Esophagus muscularis mucosa (tissue), 4 donors: ENCODE measurements at regions not wholly inside any gene's neighbourhood (a gene's known extent, or its start where the extent isn't known, plus 50 kb on each side); places are given as distances from the start of the nearest gene placed in this dataset.

Experiments
- EP300 ChIP-seq: sonication (generic); formaldehyde crosslinking; IDR thresholded peaks from one replicate; pipeline ENCODE4 v1.6.1; 2017; ENCODE audit warnings: antibody characterized with exemption
- POLR2A ChIP-seq: fragments of 450-650 bp; IDR thresholded peaks from one replicate; pipeline ENCODE4 v1.6.1; 2017; ENCODE audit warnings: antibody characterized with exemption, moderate library complexity, mild to moderate bottlenecking, low read depth
- POLR2AphosphoS5 ChIP-seq, 2 donors: sonication (generic); formaldehyde crosslinking; IDR thresholded peaks; one replicate each; pipeline ENCODE4 v1.6.1; 2017; ENCODE audit warnings: antibody characterized with exemption in 2 of 2
- TF ChIP-seq, protein P1 (sequence below), 3 experiments: fragments of 200-600 bp in 2 of 3; fragments of 450-650 bp in 1 of 3; sonication (generic) in 2 of 3; IDR thresholded peaks; one replicate each; pipeline ENCODE4 v1.5.1; 2017 to 2019; ENCODE audit warnings: antibody characterized with exemption in 3 of 3, mild to moderate bottlenecking in 2 of 3, moderate library complexity in 1 of 3

DNA sequence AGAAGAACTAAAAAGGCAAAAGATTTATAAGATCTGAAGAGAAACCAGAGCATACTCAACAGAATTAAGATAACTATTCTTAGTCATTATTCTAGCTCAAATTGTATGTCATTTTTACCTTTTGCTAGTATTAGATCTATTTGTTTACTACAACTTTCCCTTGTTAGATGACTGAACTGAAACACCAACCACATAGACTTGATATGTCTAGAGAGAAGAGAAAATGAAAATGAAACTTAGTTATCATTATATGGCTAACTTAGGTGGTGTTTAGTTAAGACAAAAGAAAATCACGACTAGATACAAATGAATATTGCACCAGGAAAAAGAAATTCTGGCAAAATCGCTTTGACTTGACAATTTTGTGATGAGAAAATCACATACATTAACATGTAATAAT, 690.8 kb downstream of the PCDH18 start:
- TF ChIP-seq, protein P1, sequence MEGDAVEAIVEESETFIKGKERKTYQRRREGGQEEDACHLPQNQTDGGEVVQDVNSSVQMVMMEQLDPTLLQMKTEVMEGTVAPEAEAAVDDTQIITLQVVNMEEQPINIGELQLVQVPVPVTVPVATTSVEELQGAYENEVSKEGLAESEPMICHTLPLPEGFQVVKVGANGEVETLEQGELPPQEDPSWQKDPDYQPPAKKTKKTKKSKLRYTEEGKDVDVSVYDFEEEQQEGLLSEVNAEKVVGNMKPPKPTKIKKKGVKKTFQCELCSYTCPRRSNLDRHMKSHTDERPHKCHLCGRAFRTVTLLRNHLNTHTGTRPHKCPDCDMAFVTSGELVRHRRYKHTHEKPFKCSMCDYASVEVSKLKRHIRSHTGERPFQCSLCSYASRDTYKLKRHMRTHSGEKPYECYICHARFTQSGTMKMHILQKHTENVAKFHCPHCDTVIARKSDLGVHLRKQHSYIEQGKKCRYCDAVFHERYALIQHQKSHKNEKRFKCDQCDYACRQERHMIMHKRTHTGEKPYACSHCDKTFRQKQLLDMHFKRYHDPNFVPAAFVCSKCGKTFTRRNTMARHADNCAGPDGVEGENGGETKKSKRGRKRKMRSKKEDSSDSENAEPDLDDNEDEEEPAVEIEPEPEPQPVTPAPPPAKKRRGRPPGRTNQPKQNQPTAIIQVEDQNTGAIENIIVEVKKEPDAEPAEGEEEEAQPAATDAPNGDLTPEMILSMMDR (IDR thresholded peaks at IDR 0.05): no peak
- no peak for TF ChIP-seq POLR2A
- TF ChIP-seq EP300: no peak
- TF ChIP-seq POLR2AphosphoS5 (IDR thresholded peaks at IDR 0.05): no peak
